ENCODE measurements at regions not wholly inside any gene's neighbourhood (a gene's known extent, or its start where the extent isn't known, plus 50 kb on each side); places are given as distances from the start of the nearest gene placed in this dataset.

- Mint-ChIP-seq H3K27ac (no peak overlapping the region), H3K4me1 (no peaks in the 10 kb centered on the region), H3K27me3 (peaks cover 4 to 7% (median 5%) of the 10 kb centered on the region in 3 donors), H3K36me3 (no peaks in the 10 kb centered on the region), H3K9me3 (peaks cover 0 to 8% (median 2%) of the 10 kb centered on the region in 7 donors), H3K4me3 (no peak overlapping the region)
- DNase-seq (no peak), ATAC-seq (ENCODE audit: low read depth in 2 of 2) (no peak)
Measured at GRCh38 chr6:90835596-90836212, 248.8 kb upstream of the MAP3K7 start.

DNA sequence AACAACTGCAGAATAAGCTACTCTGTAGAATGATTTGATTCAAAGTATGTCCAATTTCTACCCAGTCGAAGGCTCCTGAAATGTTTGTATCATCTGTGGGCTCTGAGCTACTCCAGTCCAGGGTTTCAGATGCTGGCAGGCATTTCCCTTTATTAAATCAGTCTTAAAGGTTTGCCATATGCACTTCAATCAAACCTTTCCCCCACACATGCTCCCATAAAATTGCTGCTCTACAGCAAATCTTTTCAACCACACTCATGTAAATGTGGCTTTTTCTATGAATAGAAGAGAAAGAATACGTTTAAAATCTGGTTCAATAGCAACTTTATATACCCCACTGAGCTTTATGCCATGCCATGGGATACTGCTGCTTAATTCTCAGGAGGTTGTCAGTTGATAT lies 242.4 kb upstream of the MAP3K7 start:
- Mint-ChIP-seq H3K27ac (no peak overlapping the region), H3K4me1 (no peaks in the 10 kb centered on the region), H3K36me3 (no peaks in the 10 kb centered on the region), H3K27me3 (peaks cover 5 to 26% (median 6%) of the 10 kb centered on the region in 3 donors), H3K4me3 (no peak overlapping the region), H3K9me3 (peaks cover 3 to 18% (median 6%) of the 10 kb centered on the region in 7 donors)
- ATAC-seq (ENCODE audit: low read depth in 2 of 2) (no peak), DNase-seq (no peak)

- Mint-ChIP-seq H3K4me3 (no peak overlapping the region), H3K9me3 (peaks cover 0 to 12% (median 7%) of the 10 kb centered on the region in 7 donors), H3K4me1 (no peaks in the 10 kb centered on the region), H3K27ac (no peak overlapping the region), H3K27me3 (peaks cover 5 to 14% (median 6%) of the 10 kb centered on the region in 3 donors), H3K36me3 (no peaks in the 10 kb centered on the region)
- DNase-seq (no peak), ATAC-seq (ENCODE audit: low read depth in 2 of 2) (no peak)
Measured at GRCh38 chr6:90820436-90820835, 233.6 kb upstream of the MAP3K7 start.

- Mint-ChIP-seq H3K27ac (no peak overlapping the region), H3K4me1 (no peaks in the 10 kb centered on the region), H3K27me3 (peaks cover 5 to 11% (median 5%) of the 10 kb centered on the region in 3 donors), H3K4me3 (no peak overlapping the region), H3K9me3 (peaks cover 0 to 15% (median 11%) of the 10 kb centered on the region in 7 donors), H3K36me3 (no peaks in the 10 kb centered on the region)
- ATAC-seq (ENCODE audit: low read depth in 2 of 2) (no peak), DNase-seq (no peak)
Measured at GRCh38 chr6:90819483-90819882, 232.6 kb upstream of the MAP3K7 start.

DNA sequence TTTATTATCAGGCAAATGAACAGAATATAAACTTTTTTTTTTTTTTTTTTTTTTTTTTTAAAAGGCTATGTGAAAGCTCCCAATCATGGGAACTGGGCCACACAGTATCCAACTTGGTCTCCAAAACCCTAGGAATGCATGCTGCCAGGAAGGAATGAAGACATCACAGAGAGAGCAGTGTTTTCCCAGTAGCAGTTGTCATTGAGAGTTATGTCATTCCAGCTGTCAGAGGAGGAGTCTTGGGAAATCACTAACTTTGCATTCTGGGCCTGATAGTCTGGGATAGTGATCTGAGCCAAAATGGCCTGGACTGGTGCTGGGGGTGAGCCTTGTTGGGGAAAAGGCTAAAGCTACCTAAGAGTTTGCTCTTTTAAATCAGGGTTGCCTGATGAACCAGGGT lies 231.3 kb upstream of the MAP3K7 start:
- no peak overlapping the region for H3K27ac Mint-ChIP-seq
- peaks cover 0 to 11% (median 5%) of the 10 kb centered on the region in 3 donors for H3K27me3 Mint-ChIP-seq
- no peak overlapping the region for H3K4me3 Mint-ChIP-seq
- DNase-seq, result no peak
- ATAC-seq (ENCODE audit: low read depth in 2 of 2), result no peak
- H3K9me3 Mint-ChIP-seq, result peaks cover 0 to 19% (median 11%) of the 10 kb centered on the region in 7 donors
- no peaks in the 10 kb centered on the region for H3K36me3 Mint-ChIP-seq
- no peaks in the 10 kb centered on the region for H3K4me1 Mint-ChIP-seq

GRCh38 chr6:90816764-90817163 lies 229.9 kb upstream of the MAP3K7 start:
- no peaks in the 10 kb centered on the region for H3K4me1 Mint-ChIP-seq
- ATAC-seq (ENCODE audit: low read depth in 2 of 2) (no peak), DNase-seq (no peak)
- no peak overlapping the region for H3K27ac Mint-ChIP-seq
- peaks cover 0 to 11% (median 5%) of the 10 kb centered on the region in 3 donors for H3K27me3 Mint-ChIP-seq
- no peaks in the 10 kb centered on the region for H3K36me3 Mint-ChIP-seq
- peaks cover 0 to 19% (median 10%) of the 10 kb centered on the region in 7 donors for H3K9me3 Mint-ChIP-seq
- H3K4me3 Mint-ChIP-seq, result no peak overlapping the region

DNA sequence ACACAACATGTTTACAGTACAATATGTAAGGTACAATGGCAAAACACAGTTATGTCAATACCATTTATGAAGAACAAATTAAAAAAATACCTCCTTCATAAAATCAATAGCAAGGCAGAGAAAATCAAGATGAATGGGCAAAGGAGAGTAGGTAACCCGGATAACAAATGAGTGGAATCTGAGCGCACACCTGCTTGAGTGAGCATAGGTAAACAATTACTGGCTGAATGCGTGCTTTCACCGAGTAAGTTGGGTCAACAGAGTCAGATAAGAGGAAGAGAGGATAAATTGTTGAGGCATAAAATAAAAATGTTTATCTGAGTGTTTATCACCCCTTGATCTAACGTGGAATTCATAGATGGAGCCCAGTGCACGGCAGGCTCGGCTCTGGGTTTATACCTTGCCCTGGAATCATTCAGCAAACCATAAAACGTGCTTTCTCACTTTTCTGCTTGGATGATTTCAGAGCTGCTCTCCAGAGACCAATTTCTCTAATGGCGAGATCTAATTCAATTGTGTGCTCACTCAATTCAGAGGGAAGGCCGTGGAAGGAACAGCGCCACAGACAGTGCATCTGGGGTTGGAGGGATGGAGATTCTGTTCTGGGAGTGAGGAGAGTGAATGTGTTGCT lies 224.8 kb upstream of the MAP3K7 start:
- no peak for DNase-seq
- Mint-ChIP-seq H3K4me1 (no peaks in the 10 kb centered on the region), H3K36me3 (no peaks in the 10 kb centered on the region), H3K4me3 (no peak overlapping the region), H3K27ac (no peak overlapping the region), H3K9me3 (peaks cover 0 to 15% (median 10%) of the 10 kb centered on the region in 7 donors), H3K27me3 (no peaks in the 10 kb centered on the region)
- no peak for ATAC-seq (ENCODE audit: low read depth in 2 of 2)

DNA sequence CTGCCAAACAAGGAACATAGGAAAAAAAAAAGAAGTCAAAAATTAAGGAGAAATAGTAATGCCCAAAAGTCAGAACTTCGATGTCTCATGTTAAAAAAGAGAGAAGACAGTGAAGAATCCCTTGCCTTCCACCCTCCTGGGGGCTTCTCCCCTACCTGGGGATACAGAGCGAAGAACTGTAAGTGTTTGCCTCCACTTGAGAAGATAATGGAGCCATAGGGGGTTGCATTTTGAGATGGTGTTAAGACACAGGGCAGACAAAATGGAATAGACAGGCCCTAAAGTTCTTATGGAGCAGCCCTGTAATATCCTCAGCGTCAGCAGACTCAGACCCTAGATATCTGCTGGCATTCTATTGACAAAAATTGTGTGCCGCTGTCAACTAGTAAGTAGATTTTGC lies 222.2 kb upstream of the MAP3K7 start:
- no peak for ATAC-seq (ENCODE audit: low read depth in 2 of 2)
- H3K4me1 Mint-ChIP-seq, result no peaks in the 10 kb centered on the region
- H3K27ac Mint-ChIP-seq, result no peak overlapping the region
- DNase-seq, result no peak
- H3K36me3 Mint-ChIP-seq, result no peaks in the 10 kb centered on the region
- peaks cover 0 to 6% (median 0%) of the 10 kb centered on the region in 3 donors for H3K27me3 Mint-ChIP-seq
- H3K4me3 Mint-ChIP-seq, result no peak overlapping the region
- H3K9me3 Mint-ChIP-seq, result peaks cover 0 to 3% (median 0%) of the 10 kb centered on the region in 7 donors

- DNase-seq, result no peak
- ATAC-seq (ENCODE audit: low read depth in 2 of 2), result no peak
- no peaks in the 10 kb centered on the region for H3K36me3 Mint-ChIP-seq
- peaks cover 0 to 6% (median 0%) of the 10 kb centered on the region in 3 donors for H3K27me3 Mint-ChIP-seq
- H3K27ac Mint-ChIP-seq, result no peak overlapping the region
- no peaks in the 10 kb centered on the region for H3K4me1 Mint-ChIP-seq
- H3K9me3 Mint-ChIP-seq, result no peaks in the 10 kb centered on the region
- no peak overlapping the region for H3K4me3 Mint-ChIP-seq
Measured at GRCh38 chr6:90807791-90808701, 221.2 kb upstream of the MAP3K7 start.

DNA sequence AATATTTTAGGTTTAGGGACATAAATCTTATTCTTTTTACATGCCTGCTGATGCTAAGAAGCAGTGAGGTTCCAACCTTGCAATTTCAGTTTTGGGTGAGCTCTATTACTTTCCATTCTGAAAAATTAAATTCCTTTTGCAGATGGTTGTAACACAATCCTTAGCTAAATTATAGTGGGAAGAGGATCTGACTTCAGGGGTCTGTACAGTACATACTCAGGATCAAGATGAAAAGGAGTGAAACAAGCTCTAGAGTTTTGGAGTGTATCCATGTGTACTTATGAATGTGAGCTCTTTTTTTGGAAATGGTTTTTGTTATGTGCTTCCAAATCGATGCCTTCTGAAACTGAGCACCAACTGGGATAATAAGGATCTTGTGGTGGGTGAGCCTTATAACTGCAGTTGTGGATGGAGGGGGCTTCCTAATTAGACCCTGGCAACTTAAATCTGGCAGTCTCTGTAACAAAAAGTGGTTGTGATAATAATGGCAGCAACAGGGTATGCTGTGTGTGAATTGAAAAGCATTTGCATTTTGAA lies 218.8 kb upstream of the MAP3K7 start:
- Mint-ChIP-seq H3K27ac (peak overlapping the region in 1 of 6 donors; percentile 15), H3K36me3 (no peaks in the 10 kb centered on the region), H3K4me3 (no peak overlapping the region), H3K9me3 (no peaks in the 10 kb centered on the region), H3K27me3 (peaks cover 0 to 11% (median 6%) of the 10 kb centered on the region in 3 donors), H3K4me1 (no peaks in the 10 kb centered on the region)
- no peak for DNase-seq
- no peak for ATAC-seq (ENCODE audit: low read depth in 2 of 2)

- no peaks in the 10 kb centered on the region for H3K9me3 Mint-ChIP-seq
- H3K4me1 Mint-ChIP-seq, result no peaks in the 10 kb centered on the region
- no peak for ATAC-seq (ENCODE audit: low read depth in 2 of 2)
- no peaks in the 10 kb centered on the region for H3K36me3 Mint-ChIP-seq
- H3K27ac Mint-ChIP-seq, result peak overlapping the region in 1 of 6 donors; percentile 9
- no peak for DNase-seq
- H3K4me3 Mint-ChIP-seq, result no peak overlapping the region
- peaks cover 0 to 11% (median 9%) of the 10 kb centered on the region in 3 donors for H3K27me3 Mint-ChIP-seq
Measured at GRCh38 chr6:90803956-90804355, 217.1 kb upstream of the MAP3K7 start.

GRCh38 chr6:90795078-90795477 lies 208.2 kb upstream of the MAP3K7 start:
- DNase-seq, result no peak
- Mint-ChIP-seq H3K9me3 (no peaks in the 10 kb centered on the region), H3K27me3 (no peaks in the 10 kb centered on the region), H3K4me3 (no peak overlapping the region), H3K27ac (no peak overlapping the region), H3K4me1 (no peaks in the 10 kb centered on the region), H3K36me3 (no peaks in the 10 kb centered on the region)
- ATAC-seq (ENCODE audit: low read depth in 2 of 2), result no peak

- peaks cover 0 to 5% (median under 1%) of the 10 kb centered on the region in 3 donors for H3K27me3 Mint-ChIP-seq
- H3K4me1 Mint-ChIP-seq, result no peaks in the 10 kb centered on the region
- no peak for DNase-seq
- H3K4me3 Mint-ChIP-seq, result no peak overlapping the region
- no peaks in the 10 kb centered on the region for H3K9me3 Mint-ChIP-seq
- ATAC-seq (ENCODE audit: low read depth in 2 of 2), result no peak
- no peaks in the 10 kb centered on the region for H3K36me3 Mint-ChIP-seq
- no peak overlapping the region for H3K27ac Mint-ChIP-seq
Measured at GRCh38 chr6:90793771-90794170, 206.9 kb upstream of the MAP3K7 start.
